Uterus (tissue), 2 donors: ENCODE measurements at regions not wholly inside any gene's neighbourhood (a gene's known extent, or its start where the extent isn't known, plus 50 kb on each side); places are given as distances from the start of the nearest gene placed in this dataset.

Experiments
- CTCF ChIP-seq, 4 experiments: fragments of 200-600 bp in 2 of 4; fragments of 450-650 bp in 2 of 4; sonication (generic) in 2 of 4; IDR thresholded peaks; one replicate each; pipeline ENCODE4 v1.5.1; 2016 to 2019; ENCODE audit warnings: antibody characterized with exemption in 4 of 4, mild to moderate bottlenecking in 2 of 4, moderate library complexity in 1 of 4
- POLR2A ChIP-seq, 2 donors: fragments of 450-650 bp; IDR thresholded peaks; one replicate each; pipeline ENCODE4 v1.6.1; 2016; ENCODE audit warnings: antibody characterized with exemption in 2 of 2, mild to moderate bottlenecking in 1 of 2, moderate library complexity in 1 of 2

- no peak for TF ChIP-seq CTCF (IDR thresholded peaks at IDR 0.05)
- TF ChIP-seq POLR2A (IDR thresholded peaks at IDR 0.05): no peak
These were observed 224.7 kb downstream of the MTX2 start for GRCh38 chr2:176493909-176494308.
